SU-DHL-6 (cell line): ENCODE measurements at regions not wholly inside any gene's neighbourhood (a gene's known extent, or its start where the extent isn't known, plus 50 kb on each side); places are given as distances from the start of the nearest gene placed in this dataset.

ENCODE experiments used
- H2AFZ ChIP-seq: fragments of 200-600 bp; sonication (generic); 2 replicates; pipeline ENCODE4 v1.6.1; 2014; ENCODE audit warnings: low read depth, mild to moderate bottlenecking, moderate library complexity, mixed read lengths, antibody characterized with exemption, low read length; ENCODE audit not compliant: severe bottlenecking
- H3F3A ChIP-seq: fragments of 200-600 bp; shearing (Covaris generic); 2 replicates; pipeline ENCODE4 v1.6.0; 2016; ENCODE audit warnings: antibody characterized with exemption, mild to moderate bottlenecking; ENCODE audit not compliant: insufficient read depth
- H3K27ac ChIP-seq: fragments of 200-600 bp; sonication (generic); 2 replicates; pipeline ENCODE4 v1.5.1; 2016; ENCODE audit warnings: low read depth, mild to moderate bottlenecking, low read length, moderate library complexity, mixed read lengths
- H3K27me3 ChIP-seq: fragments of 200-600 bp; sonication (generic), shearing (Covaris generic); 2 replicates; pipeline ENCODE4 v1.6.0; 2014; ENCODE audit warnings: mild to moderate bottlenecking, low read length
- H3K36me3 ChIP-seq: fragments of 200-600 bp; sonication (generic); 2 replicates; pipeline ENCODE4 v1.6.1; 2014; ENCODE audit warnings: mild to moderate bottlenecking, low read length, mixed read lengths
- H3K4me2 ChIP-seq: fragments of 300-600, 200-600 bp; shearing (Covaris generic), sonication (generic); 2 replicates; pipeline ENCODE4 v1.6.0; 2014; ENCODE audit warnings: low read length, low read depth, mild to moderate bottlenecking; ENCODE audit not compliant: poor library complexity, severe bottlenecking
- H3K4me3 ChIP-seq: fragments of 200-600 bp; sonication (generic); 2 replicates; pipeline ENCODE4 v1.5.1; 2014; ENCODE audit warnings: antibody characterized with exemption, low read length, mild to moderate bottlenecking, mixed read lengths; ENCODE audit not compliant: insufficient read depth, poor library complexity, severe bottlenecking
- H3K79me2 ChIP-seq: fragments of 200-600 bp; sonication (generic); 2 replicates; pipeline ENCODE4 v1.6.1; 2014; ENCODE audit warnings: mild to moderate bottlenecking, low read length, moderate library complexity; ENCODE audit not compliant: insufficient read depth
- H3K9ac ChIP-seq: fragments of 200-600 bp; sonication (generic); 2 replicates; pipeline ENCODE4 v1.7.0; 2014; ENCODE audit warnings: mild to moderate bottlenecking, low read length
- H3K9me2 ChIP-seq: fragments of 200-600 bp; sonication (generic); replicated peaks from 2 replicates; pipeline ENCODE4 v1.6.1; 2014; ENCODE audit warnings: low read length; ENCODE audit not compliant: insufficient read depth
- H3K9me3 ChIP-seq: fragments of 200-600 bp; sonication (generic); 2 replicates; pipeline ENCODE4 v1.6.1; 2014; ENCODE audit warnings: low read length, mixed read lengths; ENCODE audit not compliant: insufficient read depth
- H4K20me1 ChIP-seq: fragments of 200-600 bp; sonication (generic); 2 replicates; pipeline ENCODE4 v1.6.1; 2014; ENCODE audit warnings: low read depth, mild to moderate bottlenecking, antibody characterized with exemption, low read length, moderate library complexity, mixed read lengths
- EZH2phosphoT487 ChIP-seq: fragments of 200-600 bp; sonication (generic), shearing (Covaris generic); conservative IDR thresholded peaks from 2 replicates; pipeline ENCODE4 v1.6.1; 2018; ENCODE audit warnings: mild to moderate bottlenecking, antibody characterized with exemption, low read length, moderate library complexity, mixed read lengths
- TF ChIP-seq, protein P1 (sequence below): fragments of 200-600 bp; sonication (generic); IDR thresholded peaks from one replicate; pipeline ENCODE4 v1.5.1; 2017; ENCODE audit warnings: antibody characterized with exemption, mild to moderate bottlenecking, low read length, moderate library complexity; ENCODE audit not compliant: insufficient read depth, poor library complexity, severe bottlenecking

DNA sequence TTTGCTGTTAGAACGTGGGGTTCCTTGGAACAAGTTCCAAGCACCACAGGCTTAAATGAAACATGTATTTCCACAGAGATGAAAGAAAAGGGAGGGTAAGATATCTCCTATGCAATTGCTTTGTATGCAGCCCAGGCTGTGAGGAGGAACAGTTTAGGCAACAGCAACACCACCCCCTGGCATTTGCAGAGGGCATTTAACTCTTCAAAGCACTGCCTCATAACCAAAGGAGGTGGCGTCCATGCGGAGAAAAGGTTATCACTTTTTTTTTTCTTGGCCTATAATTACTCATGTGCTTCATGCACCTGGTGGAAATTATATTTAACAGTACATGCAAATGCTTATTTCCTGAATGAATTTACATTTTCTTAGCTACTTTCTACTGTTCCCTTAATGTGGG lies 286.0 kb downstream of the LPIN1 start:
- Histone ChIP-seq H3K9me2 (no peaks in the 10 kb centered on the region), H3K4me2 (peak overlapping the region; percentile 83), H3K36me3 (no peaks in the 10 kb centered on the region), H4K20me1 (no peaks in the 10 kb centered on the region), H3K27ac (peak overlapping the region; percentile 99), H3K9me3 (no peaks in the 10 kb centered on the region), H3K79me2 (no peaks in the 10 kb centered on the region), H3K9ac (peak overlapping the region; percentile 75), H3K4me3 (no peak overlapping the region), H2AFZ (no peak overlapping the region), H3F3A (peaks cover 63% of the 10 kb centered on the region), H3K27me3 (no peaks in the 10 kb centered on the region)
- TF ChIP-seq, protein P1, sequence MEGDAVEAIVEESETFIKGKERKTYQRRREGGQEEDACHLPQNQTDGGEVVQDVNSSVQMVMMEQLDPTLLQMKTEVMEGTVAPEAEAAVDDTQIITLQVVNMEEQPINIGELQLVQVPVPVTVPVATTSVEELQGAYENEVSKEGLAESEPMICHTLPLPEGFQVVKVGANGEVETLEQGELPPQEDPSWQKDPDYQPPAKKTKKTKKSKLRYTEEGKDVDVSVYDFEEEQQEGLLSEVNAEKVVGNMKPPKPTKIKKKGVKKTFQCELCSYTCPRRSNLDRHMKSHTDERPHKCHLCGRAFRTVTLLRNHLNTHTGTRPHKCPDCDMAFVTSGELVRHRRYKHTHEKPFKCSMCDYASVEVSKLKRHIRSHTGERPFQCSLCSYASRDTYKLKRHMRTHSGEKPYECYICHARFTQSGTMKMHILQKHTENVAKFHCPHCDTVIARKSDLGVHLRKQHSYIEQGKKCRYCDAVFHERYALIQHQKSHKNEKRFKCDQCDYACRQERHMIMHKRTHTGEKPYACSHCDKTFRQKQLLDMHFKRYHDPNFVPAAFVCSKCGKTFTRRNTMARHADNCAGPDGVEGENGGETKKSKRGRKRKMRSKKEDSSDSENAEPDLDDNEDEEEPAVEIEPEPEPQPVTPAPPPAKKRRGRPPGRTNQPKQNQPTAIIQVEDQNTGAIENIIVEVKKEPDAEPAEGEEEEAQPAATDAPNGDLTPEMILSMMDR = peak; percentile 53
- TF ChIP-seq EZH2phosphoT487 = no peak

DNA sequence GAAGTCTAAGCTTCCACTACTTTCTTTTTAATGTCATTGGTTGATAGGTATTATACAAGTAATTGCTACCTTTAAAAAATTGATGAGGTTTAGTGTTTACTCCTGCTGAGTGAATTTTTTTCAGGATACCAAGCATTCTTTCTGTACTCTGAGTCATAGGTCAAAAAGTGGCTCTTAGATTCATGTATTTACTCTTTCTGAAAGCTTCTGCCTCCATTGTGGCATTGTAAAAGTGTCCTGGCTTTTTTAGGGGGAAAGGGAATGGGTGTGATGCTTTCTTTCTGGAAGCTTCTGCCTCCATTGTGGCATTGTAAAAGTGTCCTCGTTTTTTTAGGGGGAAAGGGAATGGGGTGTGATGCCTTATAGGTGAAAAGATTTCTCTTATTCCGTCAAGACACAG lies 286.5 kb downstream of the LPIN1 start:
- H3K79me2 ChIP-seq = no peaks in the 10 kb centered on the region
- H2AFZ ChIP-seq = no peak overlapping the region
- peaks cover 67% of the 10 kb centered on the region for H3F3A ChIP-seq
- peak overlapping the region; percentile 44 for H3K4me3 ChIP-seq
- peak overlapping the region; percentile 99 for H3K27ac ChIP-seq
- H4K20me1 ChIP-seq = no peaks in the 10 kb centered on the region
- no peaks in the 10 kb centered on the region for H3K36me3 ChIP-seq
- H3K4me2 ChIP-seq = peak overlapping the region; percentile 83
- no peaks in the 10 kb centered on the region for H3K9me2 ChIP-seq
- TF ChIP-seq EZH2phosphoT487 = no peak
- TF ChIP-seq, protein P1 = no peak
- H3K9me3 ChIP-seq = no peaks in the 10 kb centered on the region
- H3K27me3 ChIP-seq = no peaks in the 10 kb centered on the region
- peak overlapping the region; percentile 75 for H3K9ac ChIP-seq

DNA sequence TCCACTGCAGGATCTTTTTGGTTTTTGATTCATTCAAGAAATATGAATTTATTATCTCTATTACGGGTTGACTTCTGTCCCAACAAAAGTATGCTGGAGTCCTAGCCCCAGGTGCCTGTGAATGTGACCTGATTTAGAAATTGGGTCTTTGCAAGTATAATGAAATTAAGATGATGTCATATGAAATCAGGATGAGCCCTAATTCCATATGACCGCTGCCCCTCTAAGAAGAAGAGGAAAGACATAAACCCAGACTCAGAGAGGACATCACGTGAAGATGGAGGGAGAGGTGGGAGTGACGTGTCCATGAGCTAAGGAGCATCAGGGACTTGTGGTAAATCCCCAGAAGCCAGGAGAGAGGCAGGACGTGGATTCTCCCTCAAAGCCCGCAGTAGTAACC lies 287.1 kb downstream of the LPIN1 start:
- Histone ChIP-seq H3F3A (peaks cover 72% of the 10 kb centered on the region), H3K4me2 (peak overlapping the region; percentile 83), H3K79me2 (no peaks in the 10 kb centered on the region), H3K9ac (peak overlapping the region; percentile 75), H3K9me2 (no peaks in the 10 kb centered on the region), H3K36me3 (no peaks in the 10 kb centered on the region), H2AFZ (no peak overlapping the region), H3K4me3 (peak overlapping the region; percentile 44), H3K27ac (peak overlapping the region; percentile 99), H3K27me3 (no peaks in the 10 kb centered on the region), H3K9me3 (no peaks in the 10 kb centered on the region), H4K20me1 (no peaks in the 10 kb centered on the region)
- TF ChIP-seq EZH2phosphoT487 = no peak
- TF ChIP-seq, protein P1 = no peak
